H1 (cell line): ENCODE measurements at regions not wholly inside any gene's neighbourhood (a gene's known extent, or its start where the extent isn't known, plus 50 kb on each side); places are given as distances from the start of the nearest gene placed in this dataset.

ENCODE experiments used
- EP300 ChIP-seq, 2 experiments: IDR thresholded peaks; 1 replicate in 1 of 2; 2 replicates in 1 of 2; pipeline ENCODE4 v1.6.1; 2011 to 2012; ENCODE audit warnings: low read depth in 2 of 2, low read length in 2 of 2, mild to moderate bottlenecking in 2 of 2, borderline replicate concordance in 1 of 2, inconsistent platforms in 1 of 2, moderate library complexity in 1 of 2
- EZH2 ChIP-seq: fragments of 200-600 bp; sonication (generic); IDR thresholded peaks from 2 replicates; pipeline ENCODE4 v1.7.1; 2012; ENCODE audit warnings: low read depth, mild to moderate bottlenecking, moderate library complexity, low read length, inconsistent platforms; ENCODE audit not compliant: severe bottlenecking
- NRF1 ChIP-seq: IDR thresholded peaks from 2 replicates; pipeline ENCODE4 v1.6.1; 2011; ENCODE audit warnings: mild to moderate bottlenecking, low read depth, low read length, improper control_type of control experiment
- PHF8 ChIP-seq: fragments of 200-600 bp; sonication (generic); conservative IDR thresholded peaks from 2 replicates; pipeline ENCODE4 v1.7.1; 2012; ENCODE audit warnings: low read depth, mild to moderate bottlenecking, inconsistent platforms, low read length, moderate library complexity
- POLR2A ChIP-seq, 2 experiments: IDR thresholded peaks; 1 replicate in 1 of 2; 2 replicates in 1 of 2; pipeline ENCODE4 v1.6.1; 2011; ENCODE audit warnings: low read depth in 2 of 2, low read length in 2 of 2, mild to moderate bottlenecking in 2 of 2; ENCODE audit errors: control extremely low read depth in 1 of 2
- RAD21 ChIP-seq, 2 experiments: IDR thresholded peaks in 1 of 2; conservative IDR thresholded peaks in 1 of 2; 2 replicates each; pipeline ENCODE4 v1.6.1; 2011; ENCODE audit warnings: low read depth in 2 of 2, low read length in 2 of 2, improper control_type of control experiment in 1 of 2, inconsistent platforms in 1 of 2, mild to moderate bottlenecking in 1 of 2, moderate library complexity in 1 of 2
- RNF2 ChIP-seq: fragments of 200-900, 300-1000 bp; sonication (generic); IDR thresholded peaks from 2 replicates; pipeline ENCODE4 v1.7.1; 2016; ENCODE audit warnings: borderline replicate concordance, low read depth, mild to moderate bottlenecking, antibody characterized with exemption, low read length; ENCODE audit not compliant: poor library complexity, severe bottlenecking; ENCODE audit errors: missing control alignments
- SIX5 ChIP-seq: IDR thresholded peaks from 2 replicates; pipeline ENCODE4 v1.6.1; 2011; ENCODE audit warnings: mild to moderate bottlenecking, low read depth, low read length
- TAF1 ChIP-seq: IDR thresholded peaks from 2 replicates; pipeline ENCODE4 v1.6.1; 2011; ENCODE audit warnings: mild to moderate bottlenecking, low read depth, low read length
- ZNF274 ChIP-seq: IDR thresholded peaks from 2 replicates; pipeline ENCODE4 v1.7.0; 2012; ENCODE audit warnings: low read length, borderline replicate concordance; ENCODE audit errors: extremely low read depth

GRCh38 chr2:19120181-19120580 lies 238.2 kb downstream of the OSR1 start:
- TF ChIP-seq RAD21 (IDR thresholded peaks at IDR 0.05 in 1 of 2, conservative IDR thresholded peaks at IDR 0.05 in 1 of 2; ENCODE audit: low read depth in 2 of 2, low read length in 2 of 2) (no peak), EP300 (IDR thresholded peaks at IDR 0.05; ENCODE audit: borderline replicate concordance in 1 of 2, low read depth in 2 of 2, low read length in 2 of 2) (no peak), ZNF274 (no peak), NRF1 (no peak), RNF2 (no peak), SIX5 (no peak), TAF1 (no peak), PHF8 (no peak), POLR2A (IDR thresholded peaks at IDR 0.05; ENCODE audit: control extremely low read depth in 1 of 2, low read depth in 2 of 2, low read length in 2 of 2) (no peak), EZH2 (no peak)
